Stimulated activated effector memory CD8-positive, alpha-beta T cell treated with anti-CD3 and anti-CD28 coated beads, Interleukin-12 subunit alpha, Interleukin-12 subunit beta, amount 100 ng/mL, for 72 hours (primary cell): ENCODE measurements at regions not wholly inside any gene's neighbourhood (a gene's known extent, or its start where the extent isn't known, plus 50 kb on each side); places are given as distances from the start of the nearest gene placed in this dataset.
A peak's percentile ranks its signal among the peaks of the same experiment; 100 is the strongest.
"Not testable (repeated sequence)": the region's sequence is repeated elsewhere in the genome, so short reads cannot be mapped to it uniquely, and the experiment has no call there.

Experiments used
- ATAC-seq: fragments of 150-1000 bp; cut with Tn5 transposase; 2 replicates; pipeline ENCODE4 v1.10.0; 2021
- DNase-seq, 2 donors: peaks; one replicate each; pipeline ENCODE4 v3.0.0; 2021 to 2022; ENCODE audit warnings: low spot score in 2 of 2
- H3K27ac Mint-ChIP-seq: one replicate; pipeline ENCODE4 v1.8.0; 2022; ENCODE audit warnings: mild to moderate bottlenecking, mixed read lengths
- H3K36me3 Mint-ChIP-seq: one replicate; pipeline ENCODE4 v1.8.0; 2022; ENCODE audit warnings: mild to moderate bottlenecking, mixed read lengths
- H3K4me1 Mint-ChIP-seq: one replicate; pipeline ENCODE4 v1.8.0; 2022; ENCODE audit warnings: mixed read lengths
- H3K4me3 Mint-ChIP-seq: one replicate; pipeline ENCODE4 v1.8.0; 2022; ENCODE audit warnings: mild to moderate bottlenecking, mixed read lengths
- H3K9me3 Mint-ChIP-seq: one replicate; pipeline ENCODE4 v1.8.0; 2022; ENCODE audit warnings: mixed read lengths

DNA sequence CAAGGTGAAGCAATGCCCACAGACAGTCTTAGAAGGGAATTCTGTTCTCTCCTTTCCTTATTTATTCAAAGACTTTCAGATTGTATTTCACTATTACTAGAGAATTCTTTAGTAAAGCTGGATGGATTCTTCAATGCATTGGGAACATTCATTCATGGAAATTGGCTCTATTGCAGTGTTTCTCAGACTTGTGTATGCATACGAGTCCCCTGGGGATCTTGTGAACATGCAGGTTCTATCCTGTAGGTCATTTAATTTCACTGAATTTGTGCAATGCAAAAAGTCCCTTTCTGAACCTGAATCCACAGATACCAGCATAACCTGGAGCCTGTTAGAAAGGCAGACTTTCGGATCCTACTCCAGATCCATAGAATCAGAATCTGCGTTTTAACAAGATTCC, 160.9 kb upstream of the AHI1 start:
- Mint-ChIP-seq H3K27ac (no peak overlapping the region), H3K9me3 (peaks cover 3% of the 10 kb centered on the region)
- no peak for ATAC-seq

DNA sequence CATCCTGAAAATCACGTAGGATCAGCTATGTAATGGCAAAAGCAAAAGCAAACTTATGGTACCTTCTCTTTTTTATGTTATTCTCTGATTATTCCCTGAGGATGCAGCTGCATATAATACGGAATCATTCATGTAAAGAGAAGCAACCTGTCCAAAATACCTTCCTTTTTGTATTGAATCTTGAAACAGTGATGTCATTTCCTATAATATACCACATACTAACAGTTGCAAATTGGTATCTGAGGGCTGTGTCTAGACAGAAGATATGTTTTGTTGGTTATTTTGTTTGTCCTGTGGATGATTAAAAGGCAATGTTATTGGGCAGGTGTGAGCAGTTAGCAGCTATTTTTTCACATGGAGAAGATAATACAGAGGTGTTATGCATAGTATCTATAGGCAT, 161.4 kb upstream of the AHI1 start:
- ATAC-seq (no peak), DNase-seq (no peak)
- H3K4me3 Mint-ChIP-seq, result no peak overlapping the region
- H3K4me1 Mint-ChIP-seq, result no peaks in the 10 kb centered on the region
- H3K36me3 Mint-ChIP-seq, result no peaks in the 10 kb centered on the region
- no peak overlapping the region for H3K27ac Mint-ChIP-seq
- H3K9me3 Mint-ChIP-seq, result peaks cover 2% of the 10 kb centered on the region

More for the DNA sequence above, 160.9 kb upstream of the AHI1 start:
- no peaks in the 10 kb centered on the region for H3K36me3 Mint-ChIP-seq
- no peak overlapping the region for H3K4me3 Mint-ChIP-seq
- no peaks in the 10 kb centered on the region for H3K4me1 Mint-ChIP-seq
- no peak for DNase-seq

DNA sequence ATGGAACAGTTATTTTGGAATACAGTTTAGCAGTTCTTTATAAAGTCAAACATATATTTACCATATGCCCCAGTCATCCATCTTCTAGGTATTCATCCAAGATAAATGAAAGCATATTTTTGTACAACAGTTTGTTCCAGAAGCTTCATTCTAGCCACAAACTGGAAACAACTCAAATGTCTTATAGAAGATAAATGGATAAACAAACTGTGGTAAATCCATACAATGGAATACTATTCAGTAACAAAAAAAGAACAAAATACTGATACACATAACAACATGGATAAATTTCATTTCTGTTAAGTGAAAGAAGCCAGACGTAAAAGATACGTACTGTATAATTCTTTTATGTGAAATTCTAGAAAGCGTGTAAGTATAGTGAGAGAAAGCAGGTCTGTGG, 167.0 kb upstream of the AHI1 start:
- H3K9me3 Mint-ChIP-seq, result no peaks in the 10 kb centered on the region
- no peak overlapping the region for H3K4me3 Mint-ChIP-seq
- no peaks in the 10 kb centered on the region for H3K36me3 Mint-ChIP-seq
- H3K4me1 Mint-ChIP-seq, result no peaks in the 10 kb centered on the region
- ATAC-seq (no peak), DNase-seq (no peak)
- no peak overlapping the region for H3K27ac Mint-ChIP-seq

DNA sequence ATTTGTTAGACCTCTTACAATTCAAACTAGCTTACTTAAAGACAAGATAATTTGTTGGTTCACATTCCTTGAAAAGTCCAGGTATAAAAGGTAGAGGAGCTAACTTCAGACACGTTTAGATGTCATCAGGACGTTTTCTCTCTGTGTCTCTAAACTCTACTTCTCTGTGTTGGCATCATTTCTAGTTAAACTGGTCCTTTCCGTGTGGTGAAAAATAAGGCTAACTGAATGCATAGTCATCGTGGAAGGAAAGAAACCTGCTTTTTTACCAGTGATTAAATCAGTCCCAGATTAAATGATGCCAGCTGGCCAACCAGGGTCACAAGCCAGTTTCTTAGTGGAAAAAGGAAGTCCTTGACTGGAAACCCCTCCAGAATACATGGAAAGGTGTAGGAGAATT, 168.4 kb upstream of the AHI1 start:
- Mint-ChIP-seq H3K36me3 (no peaks in the 10 kb centered on the region), H3K27ac (no peak overlapping the region)
- no peak for ATAC-seq

DNA sequence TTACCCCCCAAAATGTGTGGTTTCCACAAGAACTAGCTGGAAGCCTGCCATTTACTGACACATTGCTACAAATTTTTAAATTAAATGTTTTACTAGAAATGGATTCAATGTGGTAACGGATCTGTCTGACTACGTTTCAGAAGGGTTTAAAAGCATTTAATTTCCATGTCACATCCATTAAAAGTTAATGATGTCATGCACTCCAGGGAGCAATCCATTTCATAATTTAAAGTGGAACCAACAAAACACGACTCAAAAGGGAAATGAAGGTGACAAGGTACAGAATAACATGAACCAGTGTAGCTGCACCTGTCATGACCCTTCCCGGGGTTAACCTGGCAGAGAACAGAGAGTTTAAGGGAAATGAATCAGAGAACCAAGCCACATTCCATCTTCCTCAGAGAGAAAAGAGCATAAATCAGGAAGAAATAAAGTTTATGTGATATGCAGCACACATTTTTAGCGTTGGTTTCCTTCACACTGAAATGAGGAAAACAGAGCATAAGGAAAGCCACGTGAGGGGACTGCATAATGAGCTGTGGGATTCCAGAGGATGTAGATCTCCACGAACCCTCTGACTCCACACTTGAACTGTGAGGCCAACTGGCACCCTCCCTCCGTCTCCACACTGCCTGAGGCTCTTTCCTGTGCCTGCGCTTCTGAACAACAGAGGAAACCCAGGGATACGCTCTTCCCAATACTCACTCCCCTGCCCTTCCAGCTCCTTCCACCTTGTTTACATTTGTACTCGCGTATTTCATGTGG, 170.3 kb upstream of the AHI1 start:
- Mint-ChIP-seq H3K27ac (no peak overlapping the region), H3K4me1 (no peaks in the 10 kb centered on the region), H3K36me3 (no peaks in the 10 kb centered on the region), H3K9me3 (no peaks in the 10 kb centered on the region), H3K4me3 (no peak overlapping the region)
- ATAC-seq, result no peak
- DNase-seq, result no peak

More for the DNA sequence above, 168.4 kb upstream of the AHI1 start:
- H3K4me3 Mint-ChIP-seq, result no peak overlapping the region
- H3K9me3 Mint-ChIP-seq, result no peaks in the 10 kb centered on the region
- no peak for DNase-seq
- H3K4me1 Mint-ChIP-seq, result no peaks in the 10 kb centered on the region

DNA sequence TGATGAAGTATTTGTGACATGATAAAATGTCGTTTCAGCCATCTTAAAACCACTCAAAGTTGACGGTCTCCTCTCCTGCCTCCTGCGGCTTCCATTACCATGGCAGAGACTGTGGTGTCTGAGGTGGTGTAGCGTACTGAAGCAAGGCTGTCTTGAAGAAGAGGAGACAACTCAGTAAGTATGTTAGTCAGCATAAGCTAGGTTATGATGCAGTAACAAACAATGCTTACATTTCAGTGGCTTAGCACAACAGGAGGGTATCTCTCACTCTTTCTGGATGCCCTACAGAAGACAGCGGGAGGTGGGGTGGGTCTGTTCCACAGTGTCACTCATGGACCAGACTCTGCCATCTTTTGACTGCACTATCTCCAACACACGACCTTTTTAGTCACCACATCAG, 174.7 kb upstream of the AHI1 start:
- Mint-ChIP-seq H3K9me3 (no peaks in the 10 kb centered on the region), H3K4me1 (peaks cover 17% of the 10 kb centered on the region), H3K27ac (no peak overlapping the region), H3K4me3 (no peak overlapping the region), H3K36me3 (no peaks in the 10 kb centered on the region)
- ATAC-seq (no peak), DNase-seq (no peak)

DNA sequence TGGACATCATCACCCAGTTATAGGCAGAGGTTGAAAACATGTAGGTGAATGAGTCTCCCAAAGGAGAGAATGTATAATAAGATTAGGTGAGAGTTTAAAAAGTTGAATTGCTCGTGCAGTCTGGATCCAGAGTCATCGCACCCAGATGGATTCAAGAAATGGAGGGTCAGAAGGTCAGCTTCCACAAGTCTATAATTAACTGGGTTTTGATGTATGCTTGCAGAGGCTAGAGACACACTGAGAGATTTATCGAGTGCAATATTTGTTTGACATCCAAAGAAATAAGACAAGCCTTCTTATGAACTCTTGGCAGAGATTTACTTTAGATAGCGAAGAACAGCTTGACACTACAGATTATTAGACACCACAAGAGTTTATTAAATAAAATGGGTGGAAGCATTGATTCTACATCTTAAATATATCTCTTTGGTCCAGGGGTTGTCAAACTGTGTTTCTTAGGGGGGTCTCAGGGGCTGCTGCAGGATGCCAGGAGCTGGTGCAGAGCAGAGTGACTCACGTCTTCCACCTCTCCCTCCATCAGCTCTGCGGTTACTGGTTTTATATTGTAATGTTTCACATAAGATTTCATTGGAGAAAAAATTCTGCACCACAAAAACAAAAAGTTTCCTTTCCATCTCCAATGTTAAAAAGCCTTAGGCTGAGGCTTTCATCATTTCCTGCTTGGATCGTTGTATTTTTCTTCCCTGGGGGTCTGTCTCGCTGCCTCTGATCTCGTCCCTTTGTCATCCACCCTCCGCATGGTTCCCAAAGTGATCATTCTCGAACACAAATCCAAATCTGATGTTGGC, 176.2 kb upstream of the AHI1 start:
- DNase-seq, result no peak
- Mint-ChIP-seq H3K4me1 (peaks cover 17% of the 10 kb centered on the region), H3K9me3 (no peaks in the 10 kb centered on the region), H3K27ac (no peak overlapping the region), H3K4me3 (no peak overlapping the region), H3K36me3 (no peaks in the 10 kb centered on the region)
- no peak for ATAC-seq

DNA sequence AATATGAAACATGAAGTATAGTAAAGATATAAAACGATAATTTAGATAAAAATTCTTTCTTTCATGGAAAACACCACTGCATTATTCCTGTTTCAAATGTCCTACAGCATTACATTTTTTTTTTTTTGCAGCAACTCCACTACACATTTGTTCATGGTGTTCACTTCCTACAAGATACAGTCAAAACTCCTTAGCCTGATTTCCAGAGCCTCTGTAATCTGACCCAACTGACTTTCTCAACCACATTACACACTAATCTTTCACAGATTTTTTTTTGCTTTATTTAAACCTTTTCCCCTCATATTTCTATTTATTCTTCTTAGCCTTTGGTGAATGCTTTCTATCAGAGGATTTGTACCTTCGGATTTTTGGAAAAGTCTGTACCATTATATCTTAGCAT, 176.5 kb upstream of the PDE7B start:
- no peaks in the 10 kb centered on the region for H3K9me3 Mint-ChIP-seq
- DNase-seq (no peak), ATAC-seq (no peak)
- no peak overlapping the region for H3K27ac Mint-ChIP-seq
- no peak overlapping the region for H3K4me3 Mint-ChIP-seq
- no peaks in the 10 kb centered on the region for H3K36me3 Mint-ChIP-seq
- H3K4me1 Mint-ChIP-seq, result peaks cover 17% of the 10 kb centered on the region

DNA sequence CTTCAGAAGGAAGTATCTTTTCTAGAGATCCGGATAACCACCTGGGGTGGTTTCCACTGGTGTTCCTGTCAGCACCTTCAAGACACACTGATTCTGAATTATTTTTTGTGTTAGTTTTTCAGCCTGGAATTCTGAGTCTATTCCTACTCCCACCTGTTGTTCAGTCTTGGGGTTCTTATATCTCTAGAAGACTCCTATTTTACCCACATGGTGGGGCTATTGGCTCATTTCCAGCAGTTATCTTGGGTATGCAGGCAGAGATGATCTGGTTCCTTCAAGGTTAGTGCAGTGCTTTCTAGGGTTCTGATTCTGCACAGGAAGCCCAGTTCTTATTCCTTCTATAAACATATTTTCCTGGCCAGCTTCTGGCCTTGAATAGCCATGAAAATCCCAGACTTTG, 175.6 kb upstream of the PDE7B start:
- H3K4me1 Mint-ChIP-seq, result peaks cover 17% of the 10 kb centered on the region
- ATAC-seq (peak; percentile 61), DNase-seq (no peak)
- no peaks in the 10 kb centered on the region for H3K9me3 Mint-ChIP-seq
- no peaks in the 10 kb centered on the region for H3K36me3 Mint-ChIP-seq
- no peak overlapping the region for H3K4me3 Mint-ChIP-seq
- peak overlapping the region; percentile 11 for H3K27ac Mint-ChIP-seq

DNA sequence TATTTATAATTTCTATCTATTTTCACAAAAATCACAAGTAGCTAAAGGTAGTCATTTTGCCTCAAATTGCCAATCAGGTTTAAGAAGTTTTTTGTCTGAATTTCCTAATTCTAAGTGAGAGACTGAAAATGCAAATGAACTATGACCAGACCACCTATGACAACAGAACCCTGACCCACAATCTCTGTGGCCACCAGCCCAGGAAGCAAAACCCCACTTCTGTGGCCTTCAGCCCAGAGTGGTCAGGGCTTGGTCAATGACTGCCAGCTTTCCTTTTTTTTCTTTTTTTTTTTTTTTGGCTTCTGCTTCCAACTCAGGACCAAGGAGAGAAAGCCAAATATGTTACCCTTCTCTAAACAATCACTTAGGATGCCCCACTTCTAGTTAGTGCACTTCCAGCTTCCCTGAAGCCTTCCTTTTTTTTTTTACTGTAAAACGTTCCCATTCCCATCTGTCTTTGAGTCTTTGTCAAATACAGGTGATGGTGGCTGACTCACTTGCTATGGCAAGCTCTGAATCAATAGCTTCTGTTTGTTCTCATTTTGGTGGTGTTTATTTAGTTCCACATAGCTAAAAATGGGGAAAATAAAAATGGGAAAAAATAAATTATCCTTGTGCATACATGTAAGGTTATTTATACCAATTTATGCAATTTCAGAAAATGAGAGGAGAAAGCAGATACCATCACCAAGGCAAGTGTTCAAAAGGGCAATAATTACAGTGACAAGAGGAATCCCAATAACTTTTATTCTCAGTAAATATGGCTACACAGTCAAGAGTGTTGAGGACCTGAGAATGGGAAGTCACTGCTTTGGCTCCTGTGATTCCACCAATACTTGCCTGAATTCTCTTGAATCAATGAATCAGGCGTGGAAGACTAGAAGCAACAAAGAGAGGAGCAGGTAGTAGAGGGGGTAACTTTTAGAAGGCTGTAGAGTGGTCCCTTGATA, 170.3 kb upstream of the PDE7B start:
- Mint-ChIP-seq H3K4me1 (no peaks in the 10 kb centered on the region), H3K36me3 (no peaks in the 10 kb centered on the region), H3K4me3 (no peak overlapping the region), H3K9me3 (no peaks in the 10 kb centered on the region), H3K27ac (no peak overlapping the region)
- DNase-seq (no peak), ATAC-seq (no peak)

DNA sequence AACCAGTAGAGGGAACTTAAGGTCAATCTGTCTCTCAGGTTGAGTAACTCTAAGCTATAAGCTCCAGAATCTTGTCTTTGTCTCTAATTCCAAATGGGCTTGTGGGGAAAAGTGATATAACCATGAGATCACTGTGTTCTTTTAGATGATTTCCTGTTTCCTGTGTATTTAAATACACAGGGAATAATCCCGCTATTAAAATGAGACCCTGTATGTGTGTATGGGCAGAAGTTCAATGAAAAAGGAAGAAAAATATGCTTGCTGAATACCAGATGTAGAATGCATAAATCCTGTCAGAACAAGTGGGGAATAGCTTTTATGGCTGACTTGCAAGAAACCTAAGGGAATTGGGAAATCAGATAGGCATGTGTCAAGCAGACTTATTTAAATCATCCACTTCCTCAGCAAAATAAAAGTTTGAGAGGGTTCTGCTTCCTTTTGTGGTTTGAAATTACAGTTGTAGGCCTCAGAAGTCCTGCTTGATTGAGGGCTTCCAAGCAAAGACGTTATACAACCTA, 164.7 kb upstream of the PDE7B start:
- H3K27ac Mint-ChIP-seq, result no peak overlapping the region
- DNase-seq, result no peak
- H3K4me1 Mint-ChIP-seq, result peaks cover 10% of the 10 kb centered on the region
- no peak overlapping the region for H3K4me3 Mint-ChIP-seq
- no peaks in the 10 kb centered on the region for H3K36me3 Mint-ChIP-seq
- H3K9me3 Mint-ChIP-seq, result peaks cover 3% of the 10 kb centered on the region
- ATAC-seq, result no peak

DNA sequence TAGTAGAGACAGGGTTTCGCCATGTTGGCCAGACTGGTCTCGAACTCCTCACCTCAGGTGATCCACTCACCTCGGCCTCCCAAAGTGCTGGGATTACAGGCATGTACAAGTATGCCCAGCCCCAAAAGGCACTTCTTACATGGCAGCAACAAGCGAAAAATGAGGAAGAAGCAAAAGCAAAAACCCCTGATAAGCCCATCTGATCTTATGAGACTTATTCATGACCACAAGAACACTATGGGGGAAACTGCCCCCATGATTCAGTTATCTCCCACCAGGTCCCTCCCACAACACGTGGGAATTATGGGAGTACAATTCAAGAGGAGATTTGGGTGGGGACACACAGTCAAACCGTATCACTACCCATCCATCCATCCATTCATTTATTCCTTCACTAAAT, 163.0 kb upstream of the PDE7B start:
- H3K36me3 Mint-ChIP-seq, ATAC-seq, H3K4me3 Mint-ChIP-seq, H3K27ac Mint-ChIP-seq, DNase-seq, H3K9me3 Mint-ChIP-seq: not testable (repeated sequence)
- peaks cover 10% of the 10 kb centered on the region for H3K4me1 Mint-ChIP-seq

DNA sequence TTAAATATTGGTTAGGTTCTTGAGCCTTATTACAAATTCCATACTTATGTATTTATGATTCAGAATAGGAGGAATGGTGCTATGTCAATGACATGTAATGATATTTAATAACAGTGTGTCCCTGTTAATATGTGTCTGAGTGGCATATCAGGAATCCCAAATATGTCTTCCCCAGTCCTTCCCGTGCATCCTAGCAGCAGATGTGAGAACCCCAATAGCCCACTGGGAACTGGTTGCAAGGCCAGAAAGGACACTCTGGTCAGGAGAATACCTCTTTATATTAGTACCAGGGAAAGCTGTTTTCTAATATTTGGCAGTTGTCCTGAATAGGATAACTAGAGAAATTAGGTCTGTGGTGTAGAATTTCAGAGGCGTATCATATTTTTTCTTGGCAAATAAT, 159.1 kb upstream of the PDE7B start:
- Mint-ChIP-seq H3K36me3 (no peaks in the 10 kb centered on the region), H3K9me3 (peaks cover 3% of the 10 kb centered on the region), H3K27ac (no peak overlapping the region), H3K4me3 (no peak overlapping the region), H3K4me1 (peaks cover 10% of the 10 kb centered on the region)
- DNase-seq, result no peak
- ATAC-seq, result no peak

DNA sequence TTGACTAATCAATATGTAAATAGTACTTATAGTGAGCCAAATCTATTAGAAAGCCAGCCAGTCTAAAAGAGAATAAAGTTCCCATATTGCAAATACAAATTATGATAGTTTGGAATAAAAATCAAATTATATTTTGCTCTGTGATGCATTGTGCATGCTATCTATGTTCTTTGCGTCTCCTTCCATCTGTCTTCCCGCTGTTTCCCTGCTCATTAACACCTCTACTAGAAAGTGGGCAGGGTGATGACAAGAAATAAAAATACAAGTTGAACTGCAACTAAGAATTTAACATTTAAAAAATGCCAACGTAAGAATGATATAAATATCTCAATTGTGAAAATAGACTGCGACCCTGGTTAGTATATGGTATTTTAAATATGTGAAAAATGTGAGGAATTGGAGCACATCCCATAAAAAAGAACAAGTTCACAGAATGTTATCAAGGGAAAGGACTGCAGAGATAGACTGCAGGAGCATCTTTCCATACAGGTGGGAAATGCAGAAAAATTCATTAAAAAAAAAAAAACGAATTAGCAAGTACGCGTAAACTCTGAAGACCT, 157.6 kb upstream of the PDE7B start:
- H3K4me1 Mint-ChIP-seq, result peaks cover 7% of the 10 kb centered on the region
- no peak overlapping the region for H3K27ac Mint-ChIP-seq
- H3K36me3 Mint-ChIP-seq, result no peaks in the 10 kb centered on the region
- H3K9me3 Mint-ChIP-seq, result peaks cover 2% of the 10 kb centered on the region
- no peak for DNase-seq
- no peak for ATAC-seq
- no peak overlapping the region for H3K4me3 Mint-ChIP-seq

DNA sequence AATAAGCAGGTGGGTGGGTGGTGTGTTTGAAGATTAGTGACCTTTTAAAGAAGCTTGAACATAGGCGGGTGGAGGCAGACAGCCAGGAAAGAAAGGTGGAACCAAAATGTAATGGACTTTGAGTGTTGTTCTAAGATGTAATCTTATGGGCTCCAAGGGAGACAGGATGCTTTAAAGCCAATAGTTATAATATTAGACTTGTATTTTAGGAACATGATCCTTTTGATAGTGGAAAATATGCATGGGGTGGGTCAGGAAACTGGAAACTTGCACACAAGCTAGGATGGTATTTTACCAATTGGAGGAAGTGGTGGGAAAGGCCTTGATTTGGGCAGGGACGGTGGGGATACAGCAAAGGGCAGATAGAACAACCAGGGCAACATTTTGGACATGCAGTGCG, 151.8 kb upstream of the PDE7B start:
- H3K36me3 Mint-ChIP-seq, result no peaks in the 10 kb centered on the region
- H3K9me3 Mint-ChIP-seq, result no peaks in the 10 kb centered on the region
- ATAC-seq, result no peak
- DNase-seq, result no peak
- H3K4me1 Mint-ChIP-seq, result peaks cover 19% of the 10 kb centered on the region
- H3K4me3 Mint-ChIP-seq, result no peak overlapping the region
- no peak overlapping the region for H3K27ac Mint-ChIP-seq
